ENCODE measurements at regions not wholly inside any gene's neighbourhood (a gene's known extent, or its start where the extent isn't known, plus 50 kb on each side); places are given as distances from the start of the nearest gene placed in this dataset.

DNA sequence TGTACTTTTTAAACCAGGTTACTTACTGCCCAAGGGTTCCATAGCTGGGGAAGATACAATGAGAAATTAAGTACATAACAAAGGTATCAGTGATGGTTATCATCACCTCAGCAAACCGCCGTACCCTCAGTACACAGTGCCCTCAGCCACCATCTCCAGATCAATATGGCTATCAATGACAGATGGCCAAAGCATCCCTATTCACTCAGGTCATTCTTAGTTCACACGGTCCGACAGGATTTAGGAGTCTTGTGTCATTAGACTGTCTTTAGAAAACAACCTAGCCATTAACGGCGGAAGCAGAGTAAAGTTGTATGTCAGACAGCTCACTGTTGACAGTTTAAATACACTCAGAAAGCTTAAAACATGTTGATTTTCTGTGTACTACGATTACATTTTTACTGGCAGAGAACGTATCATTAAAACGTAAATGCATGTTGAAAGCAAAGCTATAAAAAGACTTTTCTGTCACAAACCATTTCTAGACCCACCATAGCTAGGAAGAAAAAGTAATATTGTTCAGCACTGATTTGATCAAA, 106.9 kb downstream of the HOXA1 start:
- no peak for TF ChIP-seq POLR2A (IDR thresholded peaks at IDR 0.05; ENCODE audit: extremely low read depth, insufficient read length)
- TF ChIP-seq, protein P1, sequence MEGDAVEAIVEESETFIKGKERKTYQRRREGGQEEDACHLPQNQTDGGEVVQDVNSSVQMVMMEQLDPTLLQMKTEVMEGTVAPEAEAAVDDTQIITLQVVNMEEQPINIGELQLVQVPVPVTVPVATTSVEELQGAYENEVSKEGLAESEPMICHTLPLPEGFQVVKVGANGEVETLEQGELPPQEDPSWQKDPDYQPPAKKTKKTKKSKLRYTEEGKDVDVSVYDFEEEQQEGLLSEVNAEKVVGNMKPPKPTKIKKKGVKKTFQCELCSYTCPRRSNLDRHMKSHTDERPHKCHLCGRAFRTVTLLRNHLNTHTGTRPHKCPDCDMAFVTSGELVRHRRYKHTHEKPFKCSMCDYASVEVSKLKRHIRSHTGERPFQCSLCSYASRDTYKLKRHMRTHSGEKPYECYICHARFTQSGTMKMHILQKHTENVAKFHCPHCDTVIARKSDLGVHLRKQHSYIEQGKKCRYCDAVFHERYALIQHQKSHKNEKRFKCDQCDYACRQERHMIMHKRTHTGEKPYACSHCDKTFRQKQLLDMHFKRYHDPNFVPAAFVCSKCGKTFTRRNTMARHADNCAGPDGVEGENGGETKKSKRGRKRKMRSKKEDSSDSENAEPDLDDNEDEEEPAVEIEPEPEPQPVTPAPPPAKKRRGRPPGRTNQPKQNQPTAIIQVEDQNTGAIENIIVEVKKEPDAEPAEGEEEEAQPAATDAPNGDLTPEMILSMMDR (IDR thresholded peaks at IDR 0.05; ENCODE audit: low read depth, low read length): no peak
